ENCODE measurements at regions not wholly inside any gene's neighbourhood (a gene's known extent, or its start where the extent isn't known, plus 50 kb on each side); places are given as distances from the start of the nearest gene placed in this dataset.

DNA sequence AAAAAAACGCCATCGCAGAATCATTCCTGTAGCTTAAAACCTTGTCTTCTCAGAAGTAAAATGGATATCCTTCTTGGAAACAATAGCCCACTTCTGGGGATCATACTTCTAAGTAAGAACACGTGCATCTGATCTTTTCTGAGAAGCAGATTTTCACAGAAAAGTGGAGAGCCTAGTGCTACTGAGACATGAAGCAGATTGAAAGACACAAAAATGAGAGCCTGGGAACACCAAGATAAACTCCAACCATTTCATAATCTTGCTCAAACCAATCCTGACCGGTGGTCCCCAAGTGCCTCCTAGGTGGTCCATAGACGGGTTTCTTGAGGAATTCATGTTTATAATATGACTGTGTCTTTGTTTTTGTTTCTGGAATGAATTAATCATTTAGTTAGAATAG, 191.2 kb downstream of the IRS1 start:
- H3K36me3 ChIP-seq (ENCODE audit: control insufficient read depth in 4 of 4, insufficient read depth in 3 of 4, low read depth in 1 of 4, low read length in 3 of 4) = no peaks in the 10 kb centered on the region
- WGBS = 79% methylated on average over 5 of the region's 5 CpGs
- H3K4me3 ChIP-seq (ENCODE audit: low read depth in 1 of 3, low read length in 3 of 3) = no peak overlapping the region
- no peaks in the 10 kb centered on the region for H3K9me3 ChIP-seq (ENCODE audit: control insufficient read depth in 4 of 4, low read length in 3 of 4)
- TF ChIP-seq JUND (IDR thresholded peaks at IDR 0.05) = no peak
- TF ChIP-seq, protein P1, sequence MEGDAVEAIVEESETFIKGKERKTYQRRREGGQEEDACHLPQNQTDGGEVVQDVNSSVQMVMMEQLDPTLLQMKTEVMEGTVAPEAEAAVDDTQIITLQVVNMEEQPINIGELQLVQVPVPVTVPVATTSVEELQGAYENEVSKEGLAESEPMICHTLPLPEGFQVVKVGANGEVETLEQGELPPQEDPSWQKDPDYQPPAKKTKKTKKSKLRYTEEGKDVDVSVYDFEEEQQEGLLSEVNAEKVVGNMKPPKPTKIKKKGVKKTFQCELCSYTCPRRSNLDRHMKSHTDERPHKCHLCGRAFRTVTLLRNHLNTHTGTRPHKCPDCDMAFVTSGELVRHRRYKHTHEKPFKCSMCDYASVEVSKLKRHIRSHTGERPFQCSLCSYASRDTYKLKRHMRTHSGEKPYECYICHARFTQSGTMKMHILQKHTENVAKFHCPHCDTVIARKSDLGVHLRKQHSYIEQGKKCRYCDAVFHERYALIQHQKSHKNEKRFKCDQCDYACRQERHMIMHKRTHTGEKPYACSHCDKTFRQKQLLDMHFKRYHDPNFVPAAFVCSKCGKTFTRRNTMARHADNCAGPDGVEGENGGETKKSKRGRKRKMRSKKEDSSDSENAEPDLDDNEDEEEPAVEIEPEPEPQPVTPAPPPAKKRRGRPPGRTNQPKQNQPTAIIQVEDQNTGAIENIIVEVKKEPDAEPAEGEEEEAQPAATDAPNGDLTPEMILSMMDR (IDR thresholded peaks at IDR 0.05; ENCODE audit: low read depth, low read length, missing input control) = no peak
- TF ChIP-seq RXRA (IDR thresholded peaks at IDR 0.05) = no peak
- TF ChIP-seq HNF4G (IDR thresholded peaks at IDR 0.05) = no peak
- TF ChIP-seq RAD21 (IDR thresholded peaks at IDR 0.05) = no peak
- TF ChIP-seq EGR1 (IDR thresholded peaks at IDR 0.05; ENCODE audit: low read depth in 2 of 2) = no peak
- TF ChIP-seq, protein P2, sequence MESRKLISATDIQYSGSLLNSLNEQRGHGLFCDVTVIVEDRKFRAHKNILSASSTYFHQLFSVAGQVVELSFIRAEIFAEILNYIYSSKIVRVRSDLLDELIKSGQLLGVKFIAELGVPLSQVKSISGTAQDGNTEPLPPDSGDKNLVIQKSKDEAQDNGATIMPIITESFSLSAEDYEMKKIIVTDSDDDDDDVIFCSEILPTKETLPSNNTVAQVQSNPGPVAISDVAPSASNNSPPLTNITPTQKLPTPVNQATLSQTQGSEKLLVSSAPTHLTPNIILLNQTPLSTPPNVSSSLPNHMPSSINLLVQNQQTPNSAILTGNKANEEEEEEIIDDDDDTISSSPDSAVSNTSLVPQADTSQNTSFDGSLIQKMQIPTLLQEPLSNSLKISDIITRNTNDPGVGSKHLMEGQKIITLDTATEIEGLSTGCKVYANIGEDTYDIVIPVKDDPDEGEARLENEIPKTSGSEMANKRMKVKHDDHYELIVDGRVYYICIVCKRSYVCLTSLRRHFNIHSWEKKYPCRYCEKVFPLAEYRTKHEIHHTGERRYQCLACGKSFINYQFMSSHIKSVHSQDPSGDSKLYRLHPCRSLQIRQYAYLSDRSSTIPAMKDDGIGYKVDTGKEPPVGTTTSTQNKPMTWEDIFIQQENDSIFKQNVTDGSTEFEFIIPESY (IDR thresholded peaks at IDR 0.05) = no peak
- TF ChIP-seq NR2F2 (IDR thresholded peaks at IDR 0.05) = no peak
- TF ChIP-seq, protein P3, sequence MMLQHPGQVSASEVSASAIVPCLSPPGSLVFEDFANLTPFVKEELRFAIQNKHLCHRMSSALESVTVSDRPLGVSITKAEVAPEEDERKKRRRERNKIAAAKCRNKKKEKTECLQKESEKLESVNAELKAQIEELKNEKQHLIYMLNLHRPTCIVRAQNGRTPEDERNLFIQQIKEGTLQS (IDR thresholded peaks at IDR 0.05) = no peak
- TF ChIP-seq, protein P4, sequence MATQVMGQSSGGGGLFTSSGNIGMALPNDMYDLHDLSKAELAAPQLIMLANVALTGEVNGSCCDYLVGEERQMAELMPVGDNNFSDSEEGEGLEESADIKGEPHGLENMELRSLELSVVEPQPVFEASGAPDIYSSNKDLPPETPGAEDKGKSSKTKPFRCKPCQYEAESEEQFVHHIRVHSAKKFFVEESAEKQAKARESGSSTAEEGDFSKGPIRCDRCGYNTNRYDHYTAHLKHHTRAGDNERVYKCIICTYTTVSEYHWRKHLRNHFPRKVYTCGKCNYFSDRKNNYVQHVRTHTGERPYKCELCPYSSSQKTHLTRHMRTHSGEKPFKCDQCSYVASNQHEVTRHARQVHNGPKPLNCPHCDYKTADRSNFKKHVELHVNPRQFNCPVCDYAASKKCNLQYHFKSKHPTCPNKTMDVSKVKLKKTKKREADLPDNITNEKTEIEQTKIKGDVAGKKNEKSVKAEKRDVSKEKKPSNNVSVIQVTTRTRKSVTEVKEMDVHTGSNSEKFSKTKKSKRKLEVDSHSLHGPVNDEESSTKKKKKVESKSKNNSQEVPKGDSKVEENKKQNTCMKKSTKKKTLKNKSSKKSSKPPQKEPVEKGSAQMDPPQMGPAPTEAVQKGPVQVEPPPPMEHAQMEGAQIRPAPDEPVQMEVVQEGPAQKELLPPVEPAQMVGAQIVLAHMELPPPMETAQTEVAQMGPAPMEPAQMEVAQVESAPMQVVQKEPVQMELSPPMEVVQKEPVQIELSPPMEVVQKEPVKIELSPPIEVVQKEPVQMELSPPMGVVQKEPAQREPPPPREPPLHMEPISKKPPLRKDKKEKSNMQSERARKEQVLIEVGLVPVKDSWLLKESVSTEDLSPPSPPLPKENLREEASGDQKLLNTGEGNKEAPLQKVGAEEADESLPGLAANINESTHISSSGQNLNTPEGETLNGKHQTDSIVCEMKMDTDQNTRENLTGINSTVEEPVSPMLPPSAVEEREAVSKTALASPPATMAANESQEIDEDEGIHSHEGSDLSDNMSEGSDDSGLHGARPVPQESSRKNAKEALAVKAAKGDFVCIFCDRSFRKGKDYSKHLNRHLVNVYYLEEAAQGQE (IDR thresholded peaks at IDR 0.05) = no peak
- TF ChIP-seq FOXA1 (IDR thresholded peaks at IDR 0.05) = no peak
- TF ChIP-seq YY1 (IDR thresholded peaks at IDR 0.05) = no peak
- no peak for TF ChIP-seq TAF1 (conservative IDR thresholded peaks at IDR 0.05)
- TF ChIP-seq FOXA2 (IDR thresholded peaks at IDR 0.05) = no peak
- TF ChIP-seq SP1 (IDR thresholded peaks at IDR 0.05) = no peak
- TF ChIP-seq, protein P5, sequence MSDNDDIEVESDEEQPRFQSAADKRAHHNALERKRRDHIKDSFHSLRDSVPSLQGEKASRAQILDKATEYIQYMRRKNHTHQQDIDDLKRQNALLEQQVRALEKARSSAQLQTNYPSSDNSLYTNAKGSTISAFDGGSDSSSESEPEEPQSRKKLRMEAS (IDR thresholded peaks at IDR 0.05) = no peak
- TF ChIP-seq HNF4A (conservative IDR thresholded peaks at IDR 0.05) = no peak
- no peak for TF ChIP-seq GABPA (IDR thresholded peaks at IDR 0.05 in 1 of 2, conservative IDR thresholded peaks at IDR 0.05 in 1 of 2)
- H3K27ac ChIP-seq (ENCODE audit: low read depth in 1 of 2, low read length in 2 of 2) = no peak overlapping the region
- no peak overlapping the region for H3K9ac ChIP-seq (ENCODE audit: low read depth in 1 of 2, low read length in 2 of 2)
- DNase-seq (ENCODE audit: low spot score) = no peak
- no peaks in the 10 kb centered on the region for H3K27me3 ChIP-seq (ENCODE audit: control insufficient read depth in 4 of 4, insufficient read depth in 4 of 4, low read length in 3 of 4)
- peaks cover 0 to 2% (median 0%) of the 10 kb centered on the region in 4 donors for H3K4me1 ChIP-seq (ENCODE audit: control insufficient read depth in 4 of 4, insufficient read depth in 4 of 4, low read length in 3 of 4)

Measured in liver (tissue), 8 donors.